Calu3 (cell line): ENCODE measurements at regions not wholly inside any gene's neighbourhood (a gene's known extent, or its start where the extent isn't known, plus 50 kb on each side); places are given as distances from the start of the nearest gene placed in this dataset.

Source experiments
- BruUV-seq: library from RNA; stranded (reverse); fragments of 400-500 nt; replicated peaks from 2 replicates; lab custom pipeline; 2021; lab: Mats Ljungman, UMichigan
- CTCF ChIA-PET: fragments of 300-600 bp; sonication (Branson Sonifier 250); formaldehyde crosslinking; loops from one replicate; lab custom pipeline; 2022; ENCODE audit warnings: antibody characterized with exemption; lab: Charles Lee
- DNase-seq: peaks from one replicate; pipeline ENCODE4 v3.0.0; 2022
- H3K27ac Mint-ChIP-seq: one replicate; pipeline ENCODE4 v1.8.0; 2022; ENCODE audit warnings: mixed read lengths; ENCODE audit not compliant: unreplicated experiment
- H3K27me3 Mint-ChIP-seq: one replicate; pipeline ENCODE4 v1.8.0; 2022; ENCODE audit warnings: mixed read lengths; ENCODE audit not compliant: unreplicated experiment
- H3K36me3 Mint-ChIP-seq: one replicate; pipeline ENCODE4 v1.8.0; 2022; ENCODE audit warnings: mild to moderate bottlenecking, moderate library complexity, mixed read lengths; ENCODE audit not compliant: insufficient read depth, unreplicated experiment
- H3K4me1 Mint-ChIP-seq: one replicate; pipeline ENCODE4 v1.8.0; 2022; ENCODE audit warnings: mild to moderate bottlenecking, low read depth, mixed read lengths; ENCODE audit not compliant: unreplicated experiment
- H3K4me3 Mint-ChIP-seq: one replicate; pipeline ENCODE4 v1.8.0; 2022; ENCODE audit warnings: mild to moderate bottlenecking, low read depth, moderate library complexity, mixed read lengths; ENCODE audit not compliant: unreplicated experiment
- H3K9me3 Mint-ChIP-seq: one replicate; pipeline ENCODE4 v1.8.0; 2022; ENCODE audit warnings: low read depth, mixed read lengths; ENCODE audit not compliant: unreplicated experiment
- intact Hi-C: fragments of 100-400 bp; cut with micrococcal nuclease; formaldehyde crosslinking; loops from one replicate; pipeline ENCODE4 v1.10.0; 2022; ENCODE audit not compliant: unreplicated experiment
- TF ChIP-seq, protein P1 (sequence below): fragments of 200-600 bp; IDR thresholded peaks from one replicate; pipeline ENCODE4 v1.8.0; 2022; ENCODE audit warnings: antibody characterized with exemption; ENCODE audit not compliant: unreplicated experiment

GRCh38 chr4:54499308-54500074, 158.3 kb upstream of the KIT start:
- no TSS peak for BruUV-seq
- intact Hi-C loops, result loop anchor here (2.0 kb wide), 1 partner anchor 73 kb away; no protein-coding TSS in a partner anchor
- no peak overlapping the region for H3K4me3 Mint-ChIP-seq
- H3K27me3 Mint-ChIP-seq, result no peaks in the 10 kb centered on the region
- H3K27ac Mint-ChIP-seq, result no peak overlapping the region
- H3K9me3 Mint-ChIP-seq, result no peaks in the 10 kb centered on the region
- CTCF ChIA-PET, result no interaction called here
- peaks cover 5% of the 10 kb centered on the region for H3K36me3 Mint-ChIP-seq
- no peak for DNase-seq
- TF ChIP-seq, protein P1, sequence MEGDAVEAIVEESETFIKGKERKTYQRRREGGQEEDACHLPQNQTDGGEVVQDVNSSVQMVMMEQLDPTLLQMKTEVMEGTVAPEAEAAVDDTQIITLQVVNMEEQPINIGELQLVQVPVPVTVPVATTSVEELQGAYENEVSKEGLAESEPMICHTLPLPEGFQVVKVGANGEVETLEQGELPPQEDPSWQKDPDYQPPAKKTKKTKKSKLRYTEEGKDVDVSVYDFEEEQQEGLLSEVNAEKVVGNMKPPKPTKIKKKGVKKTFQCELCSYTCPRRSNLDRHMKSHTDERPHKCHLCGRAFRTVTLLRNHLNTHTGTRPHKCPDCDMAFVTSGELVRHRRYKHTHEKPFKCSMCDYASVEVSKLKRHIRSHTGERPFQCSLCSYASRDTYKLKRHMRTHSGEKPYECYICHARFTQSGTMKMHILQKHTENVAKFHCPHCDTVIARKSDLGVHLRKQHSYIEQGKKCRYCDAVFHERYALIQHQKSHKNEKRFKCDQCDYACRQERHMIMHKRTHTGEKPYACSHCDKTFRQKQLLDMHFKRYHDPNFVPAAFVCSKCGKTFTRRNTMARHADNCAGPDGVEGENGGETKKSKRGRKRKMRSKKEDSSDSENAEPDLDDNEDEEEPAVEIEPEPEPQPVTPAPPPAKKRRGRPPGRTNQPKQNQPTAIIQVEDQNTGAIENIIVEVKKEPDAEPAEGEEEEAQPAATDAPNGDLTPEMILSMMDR, result no peak
- no peaks in the 10 kb centered on the region for H3K4me1 Mint-ChIP-seq

DNA sequence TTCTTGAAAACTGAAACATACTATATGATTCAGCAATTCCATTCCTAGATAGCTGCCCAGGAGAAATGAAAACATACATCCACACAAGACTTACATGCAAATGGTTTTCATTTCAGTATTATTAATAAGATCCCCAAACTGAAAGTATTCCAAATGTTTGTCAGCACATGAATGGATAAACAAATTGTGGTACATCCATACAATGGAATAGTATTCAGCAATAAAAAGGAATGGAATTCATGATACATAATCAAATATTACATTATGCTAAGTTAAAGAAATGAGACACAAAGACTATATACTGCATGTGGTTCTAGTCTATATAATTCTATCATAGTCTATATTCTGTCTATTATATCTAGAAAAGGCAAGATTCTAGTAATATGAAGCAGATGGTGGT, 152.4 kb upstream of the KIT start:
- no peak overlapping the region for H3K27ac Mint-ChIP-seq
- no peak overlapping the region for H3K4me3 Mint-ChIP-seq
- H3K36me3 Mint-ChIP-seq, result no peaks in the 10 kb centered on the region
- intact Hi-C loops, result no loop called here
- TF ChIP-seq, protein P1, result no peak
- BruUV-seq, result no TSS peak
- peaks cover 4% of the 10 kb centered on the region for H3K9me3 Mint-ChIP-seq
- peaks cover 22% of the 10 kb centered on the region for H3K27me3 Mint-ChIP-seq
- no peaks in the 10 kb centered on the region for H3K4me1 Mint-ChIP-seq
- CTCF ChIA-PET, result no interaction called here
- DNase-seq, result no peak

DNA sequence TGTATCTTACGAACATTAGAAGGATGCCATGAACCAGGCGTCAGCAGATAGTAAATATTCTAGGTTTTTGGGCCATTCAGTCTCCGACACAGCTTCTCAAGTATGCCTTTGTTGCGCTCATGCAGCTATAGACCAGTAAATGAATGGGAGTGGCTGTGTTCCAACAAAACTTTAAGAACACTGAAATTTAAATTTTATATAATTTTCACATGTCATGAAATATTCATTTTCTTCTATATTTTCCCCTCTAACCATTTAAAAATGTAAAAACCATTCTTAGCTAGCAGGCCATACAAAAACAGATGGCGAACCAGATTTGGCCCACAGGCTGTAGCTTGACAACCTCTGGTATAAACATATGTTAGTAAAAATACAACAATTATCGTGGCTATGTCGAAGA, 151.8 kb upstream of the KIT start:
- BruUV-seq, result no TSS peak
- DNase-seq, result no peak
- peaks cover 22% of the 10 kb centered on the region for H3K27me3 Mint-ChIP-seq

GRCh38 chr4:54509057-54509456, 148.7 kb upstream of the KIT start:
- Mint-ChIP-seq H3K4me1 (no peaks in the 10 kb centered on the region), H3K36me3 (no peaks in the 10 kb centered on the region)
- BruUV-seq, result no TSS peak

More for the DNA sequence above, 151.8 kb upstream of the KIT start:
- CTCF ChIA-PET, result no interaction called here
- no peak overlapping the region for H3K27ac Mint-ChIP-seq
- no peaks in the 10 kb centered on the region for H3K4me1 Mint-ChIP-seq
- H3K36me3 Mint-ChIP-seq, result no peaks in the 10 kb centered on the region
- H3K4me3 Mint-ChIP-seq, result no peak overlapping the region
- TF ChIP-seq, protein P1, result no peak
- H3K9me3 Mint-ChIP-seq, result peaks cover 4% of the 10 kb centered on the region
- intact Hi-C loops, result no loop called here

More at GRCh38 chr4:54509057-54509456, 148.7 kb upstream of the KIT start:
- TF ChIP-seq, protein P1, result no peak
- Mint-ChIP-seq H3K4me3 (no peak overlapping the region), H3K27me3 (peaks cover 47% of the 10 kb centered on the region), H3K27ac (no peak overlapping the region), H3K9me3 (peaks cover 4% of the 10 kb centered on the region)
- CTCF ChIA-PET, result no interaction called here
- DNase-seq, result no peak
- intact Hi-C loops, result no loop called here
